Heart right ventricle (tissue), 16 donors: ENCODE measurements at regions not wholly inside any gene's neighbourhood (a gene's known extent, or its start where the extent isn't known, plus 50 kb on each side); places are given as distances from the start of the nearest gene placed in this dataset.

Experiments used
- ATAC-seq, 8 donors: fragments of 200-7000 bp; cut with Tn5 transposase; one replicate each; pipeline ENCODE4 v1.9.1; 2020; ENCODE audit warnings: mild to moderate bottlenecking in 8 of 8, moderate library complexity in 8 of 8, moderate number of reproducible peaks in 1 of 8
- DNase-seq, 2 donors: peaks; one replicate each; pipeline ENCODE4 v3.0.0-alpha.2; 2020
- H3K27ac ChIP-seq, 10 donors: fragments of 200-600 bp; sonication (generic) in 2 of 10; one replicate each; pipeline versions ENCODE4 v1.5.0 to v1.8.0; 2020 to 2022; ENCODE audit warnings: mild to moderate bottlenecking in 3 of 10
- H3K27me3 ChIP-seq, 7 donors: fragments of 200-600 bp; one replicate each; pipeline ENCODE4 v1.8.0; 2021 to 2022; ENCODE audit warnings: mild to moderate bottlenecking in 2 of 7
- H3K36me3 ChIP-seq, 9 donors: fragments of 200-600 bp; sonication (generic) in 1 of 9; one replicate each; pipeline versions ENCODE4 v1.5.0 to v1.8.0; 2020 to 2022; ENCODE audit warnings: mild to moderate bottlenecking in 2 of 9
- H3K4me1 ChIP-seq, 9 donors: fragments of 200-600 bp; sonication (generic) in 1 of 9; one replicate each; pipeline versions ENCODE4 v1.5.0 to v1.8.0; 2020 to 2022; ENCODE audit warnings: mild to moderate bottlenecking in 4 of 9
- H3K4me3 ChIP-seq, 10 donors: fragments of 200-600 bp; sonication (generic) in 2 of 10; one replicate each; pipeline versions ENCODE4 v1.5.0 to v1.8.0; 2020 to 2022; ENCODE audit warnings: mild to moderate bottlenecking in 7 of 10, moderate library complexity in 2 of 10
- H3K9me3 ChIP-seq, 11 donors: fragments of 200-600 bp in 10 of 11; sonication (generic) in 2 of 11; one replicate each; pipeline versions ENCODE4 v1.5.0 to v1.8.0; 2013 to 2022; ENCODE audit warnings: mild to moderate bottlenecking in 2 of 11, control low read depth in 1 of 11, moderate library complexity in 1 of 11
- CTCF ChIP-seq, 9 donors: fragments of 200-600 bp; sonication (generic) in 2 of 9; IDR thresholded peaks; one replicate each; pipeline versions ENCODE4 v1.5.0 to v1.8.0; 2021 to 2022; ENCODE audit warnings: antibody characterized with exemption in 9 of 9, mild to moderate bottlenecking in 5 of 9, moderate library complexity in 1 of 9
- WGBS, 2 donors: extraction: QIAGEN DNeasy Blood & Tissue Kit; methylation state at CpG; one replicate each; pipeline ENCODE4 v1.1.7; 2013; ENCODE audit warnings: inconsistent platforms in 1 of 2; 5-methylcytosine and 5-hydroxymethylcytosine counted together
- intact Hi-C, 10 donors: fragments of 100-400 bp; cut with DNase I; formaldehyde crosslinking; loops; one replicate each; pipeline versions ENCODE4 v1.11.1 to v1.14.2; 2022
- donor health status: Arrhythmogenic right ventricular cardiomyopathy.
- donor health status: ischemic (EF 13 %, LVEDD 7.1; RV severe dilation, severe dysfunction).
- donor health status: healthy with polysubstance abuse.
- donor health status: DM: no; HTN: yes; CAD: no.
- donor health status: DM: no; HTN: no; CAD: no.
- donor health status: ischemic (EF 25% LVEDD 6.9; RV normal size, moderate dysfunction).
- donor health status: ischemic (EF 25% LVEDD 5.7; RV mildly dilated, moderate dysfunction).
- donor health status: healthy.
- donor health status: DM: yes; HTN: yes; CAD: no.
- donor health status: Ischemic cardiomyopathy.
- donor health status: ischemic (EF 35%, LVEDD 5.7; RV mildly dilated, moderate dysfunction).
- donor health status: nonischemic (EF 11% LVEDD 7.7; RV severe dilation, severe dysfunction).
- donor health status: DM: yes; HTN: yes; CAD: no.
- donor health status: PGD.
- donor health status: ischemic (EF 29% LVEDD 5.4; RV normal size, mild dysfunction).
- donor health status: nonischemic (EF 23%, LVEDD 6.1; RV moderate dilation, normal function).

- H3K9me3 ChIP-seq, result no peaks in the 10 kb centered on the region
- DNase-seq (no peak), ATAC-seq (no peak)
- no peaks in the 10 kb centered on the region for H3K27me3 ChIP-seq
- H3K4me3 ChIP-seq, result no peak overlapping the region
- H3K27ac ChIP-seq, result no peak overlapping the region
- no peaks in the 10 kb centered on the region for H3K4me1 ChIP-seq
- no peak for TF ChIP-seq CTCF (IDR thresholded peaks at IDR 0.05)
- intact Hi-C loops, result no loop called here
- whole genome bisulfite sequencing, 2 donors, result 35 to 45% methylated on average over 3 of the region's 3 CpGs
- H3K36me3 ChIP-seq, result no peaks in the 10 kb centered on the region
Observed at GRCh38 chr13:60689076-60689475, 292.1 kb downstream of the TDRD3 start.

GRCh38 chr13:60679928-60680694 lies 283.1 kb downstream of the TDRD3 start:
- H3K9me3 ChIP-seq, result no peaks in the 10 kb centered on the region
- no peaks in the 10 kb centered on the region for H3K4me1 ChIP-seq
- WGBS, 2 donors, result 79 to 80% methylated on average over 5 of the region's 5 CpGs
- DNase-seq, result no peak
- no peak for ATAC-seq
- no peaks in the 10 kb centered on the region for H3K27me3 ChIP-seq
- intact Hi-C loops, result no loop called here
- no peak for TF ChIP-seq CTCF (IDR thresholded peaks at IDR 0.05)
- H3K4me3 ChIP-seq, result no peak overlapping the region
- no peaks in the 10 kb centered on the region for H3K36me3 ChIP-seq
- H3K27ac ChIP-seq, result no peak overlapping the region

- WGBS, 2 donors, result 93 to 94% methylated on average over 4 of the region's 4 CpGs
- no peaks in the 10 kb centered on the region for H3K36me3 ChIP-seq
- ATAC-seq (no peak), DNase-seq (no peak)
- no peaks in the 10 kb centered on the region for H3K9me3 ChIP-seq
- intact Hi-C loops, result no loop called here
- no peak for TF ChIP-seq CTCF (IDR thresholded peaks at IDR 0.05)
- H3K27me3 ChIP-seq, result no peaks in the 10 kb centered on the region
- H3K4me1 ChIP-seq, result no peaks in the 10 kb centered on the region
- H3K27ac ChIP-seq, result no peak overlapping the region
- no peak overlapping the region for H3K4me3 ChIP-seq
Observed at GRCh38 chr13:60679131-60679530, 282.1 kb downstream of the TDRD3 start.

- no peak for ATAC-seq
- Histone ChIP-seq H3K9me3 (peaks cover 0 to 35% (median 3%) of the 10 kb centered on the region in 11 donors), H3K4me3 (no peak overlapping the region), H3K27me3 (no peaks in the 10 kb centered on the region), H3K4me1 (no peaks in the 10 kb centered on the region), H3K27ac (no peak overlapping the region), H3K36me3 (no peaks in the 10 kb centered on the region)
- no peak for TF ChIP-seq CTCF (IDR thresholded peaks at IDR 0.05)
- intact Hi-C loops, result no loop called here
- no peak for DNase-seq
Observed at GRCh38 chr13:60671386-60671785, 274.4 kb downstream of the TDRD3 start.
